ENCODE measurements at regions not wholly inside any gene's neighbourhood (a gene's known extent, or its start where the extent isn't known, plus 50 kb on each side); places are given as distances from the start of the nearest gene placed in this dataset.

- peaks cover 0 to 21% (median 4%) of the 10 kb centered on the region in 3 donors for H3K4me1 ChIP-seq
- peaks cover 0 to 51% (median 0%) of the 10 kb centered on the region in 3 donors for H3K9me3 ChIP-seq
- H3K27me3 ChIP-seq = no peaks in the 10 kb centered on the region
- no peak overlapping the region for H3K4me3 ChIP-seq
- no peak for ATAC-seq
- TF ChIP-seq POLR2AphosphoS5 (IDR thresholded peaks at IDR 0.05) = no peak
- no peak for TF ChIP-seq EP300 (IDR thresholded peaks at IDR 0.05)
- no peak for TF ChIP-seq POLR2A (IDR thresholded peaks at IDR 0.05)
- TF ChIP-seq, protein P1, sequence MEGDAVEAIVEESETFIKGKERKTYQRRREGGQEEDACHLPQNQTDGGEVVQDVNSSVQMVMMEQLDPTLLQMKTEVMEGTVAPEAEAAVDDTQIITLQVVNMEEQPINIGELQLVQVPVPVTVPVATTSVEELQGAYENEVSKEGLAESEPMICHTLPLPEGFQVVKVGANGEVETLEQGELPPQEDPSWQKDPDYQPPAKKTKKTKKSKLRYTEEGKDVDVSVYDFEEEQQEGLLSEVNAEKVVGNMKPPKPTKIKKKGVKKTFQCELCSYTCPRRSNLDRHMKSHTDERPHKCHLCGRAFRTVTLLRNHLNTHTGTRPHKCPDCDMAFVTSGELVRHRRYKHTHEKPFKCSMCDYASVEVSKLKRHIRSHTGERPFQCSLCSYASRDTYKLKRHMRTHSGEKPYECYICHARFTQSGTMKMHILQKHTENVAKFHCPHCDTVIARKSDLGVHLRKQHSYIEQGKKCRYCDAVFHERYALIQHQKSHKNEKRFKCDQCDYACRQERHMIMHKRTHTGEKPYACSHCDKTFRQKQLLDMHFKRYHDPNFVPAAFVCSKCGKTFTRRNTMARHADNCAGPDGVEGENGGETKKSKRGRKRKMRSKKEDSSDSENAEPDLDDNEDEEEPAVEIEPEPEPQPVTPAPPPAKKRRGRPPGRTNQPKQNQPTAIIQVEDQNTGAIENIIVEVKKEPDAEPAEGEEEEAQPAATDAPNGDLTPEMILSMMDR (IDR thresholded peaks at IDR 0.05) = no peak
- no peak overlapping the region for H3K27ac ChIP-seq
- 83% methylated on average over 1 of the region's 1 CpG; no CpG with 5 or more reads in 1 of the 2 donors for WGBS, 2 donors (ENCODE audit: low coverage in 1 of 2)
- no peaks in the 10 kb centered on the region for H3K36me3 ChIP-seq
Measured at GRCh38 chr13:18996627-18997051, 185.0 kb downstream of the TUBA3C start.

DNA sequence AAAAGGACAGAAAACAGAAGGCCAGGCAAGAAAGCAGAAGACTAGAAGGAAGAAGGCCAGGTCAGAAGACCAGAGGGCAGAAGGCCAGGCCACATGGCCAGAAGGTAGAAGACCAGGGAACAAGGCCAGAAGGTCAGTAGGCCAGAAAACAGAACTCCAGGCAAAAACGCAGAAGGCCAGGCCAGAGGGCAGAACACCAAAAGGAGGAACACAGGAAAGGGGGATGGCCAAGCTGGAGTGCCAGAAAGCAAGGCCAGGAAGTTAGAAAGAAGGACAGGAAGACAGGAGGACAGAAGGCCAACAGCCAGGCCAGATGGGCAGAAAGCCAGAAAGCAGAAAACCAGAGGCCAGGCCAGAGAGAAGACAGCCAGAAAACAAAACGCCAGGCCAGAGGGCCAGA, 185.4 kb downstream of the TUBA3C start:
- no peaks in the 10 kb centered on the region for H3K27me3 ChIP-seq
- no peak overlapping the region for H3K4me3 ChIP-seq
- H3K27ac ChIP-seq = no peak overlapping the region
- TF ChIP-seq, protein P1 (IDR thresholded peaks at IDR 0.05) = no peak
- no peak for TF ChIP-seq POLR2AphosphoS5 (IDR thresholded peaks at IDR 0.05)
- no peak for TF ChIP-seq EP300 (IDR thresholded peaks at IDR 0.05)
- no peak for TF ChIP-seq POLR2A (IDR thresholded peaks at IDR 0.05)
- peaks cover 0 to 48% (median 0%) of the 10 kb centered on the region in 3 donors for H3K9me3 ChIP-seq
- 17 to 40% methylated on average over 1 to 2 of the region's 2 CpGs for WGBS, 2 donors (ENCODE audit: low coverage in 1 of 2)
- H3K4me1 ChIP-seq = peaks cover 0 to 21% (median 4%) of the 10 kb centered on the region in 3 donors
- ATAC-seq = peak; percentile 10
- H3K36me3 ChIP-seq = no peaks in the 10 kb centered on the region

DNA sequence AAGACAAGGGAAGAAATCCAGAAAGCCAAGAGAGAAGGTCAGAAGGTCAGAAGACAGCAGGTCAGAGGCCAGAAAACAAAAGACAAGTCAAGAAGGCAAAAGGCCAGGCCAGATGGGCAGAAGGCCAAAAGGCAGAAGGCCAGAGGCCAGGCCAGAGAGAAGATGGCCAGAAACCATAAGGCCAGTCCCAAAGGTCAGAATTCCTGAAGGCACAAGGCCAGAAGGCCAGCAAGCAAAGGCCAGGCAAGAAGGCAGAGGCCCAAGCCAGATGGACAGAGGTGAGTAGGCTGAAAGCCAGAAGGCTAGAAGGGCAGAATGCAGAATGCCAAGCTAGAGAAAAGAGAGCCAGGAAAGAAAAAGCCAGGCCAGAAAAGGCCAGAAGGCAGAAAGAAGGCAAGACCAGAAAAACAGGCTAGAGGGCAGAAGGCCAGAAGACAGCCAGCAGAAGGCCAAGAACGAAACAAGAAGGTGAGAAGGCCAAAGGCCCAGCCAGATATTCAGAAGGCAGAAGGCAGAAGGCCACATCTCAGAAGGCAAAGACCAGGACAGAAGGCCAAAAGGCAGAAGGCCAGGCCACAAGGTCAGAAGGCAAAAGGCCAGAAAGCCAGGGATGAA, 186.3 kb downstream of the TUBA3C start:
- no peak for TF ChIP-seq POLR2A (IDR thresholded peaks at IDR 0.05)
- TF ChIP-seq, protein P1 (IDR thresholded peaks at IDR 0.05) = no peak
- Histone ChIP-seq H3K36me3 (no peaks in the 10 kb centered on the region), H3K4me3 (no peak overlapping the region), H3K9me3 (peaks cover 0 to 48% (median 0%) of the 10 kb centered on the region in 3 donors), H3K27ac (no peak overlapping the region), H3K4me1 (peaks cover 0 to 21% (median 4%) of the 10 kb centered on the region in 3 donors), H3K27me3 (no peaks in the 10 kb centered on the region)
- WGBS, 2 donors (ENCODE audit: low coverage in 1 of 2) = 40 to 69% methylated on average over 1 of the region's 1 CpG
- no peak for ATAC-seq

GRCh38 chr13:18993884-18994660, 187.6 kb downstream of the TUBA3C start:
- WGBS, 2 donors (ENCODE audit: low coverage in 1 of 2) = 16 to 80% methylated on average over 1 to 2 of the region's 2 CpGs
- Histone ChIP-seq H3K36me3 (no peaks in the 10 kb centered on the region), H3K4me3 (no peak overlapping the region), H3K27ac (no peak overlapping the region), H3K4me1 (peaks cover 0 to 21% (median 4%) of the 10 kb centered on the region in 3 donors), H3K9me3 (peaks cover 0 to 48% (median 0%) of the 10 kb centered on the region in 3 donors), H3K27me3 (no peaks in the 10 kb centered on the region)
- TF ChIP-seq POLR2A (IDR thresholded peaks at IDR 0.05) (no peak), POLR2AphosphoS5 (IDR thresholded peaks at IDR 0.05) (no peak), EP300 (IDR thresholded peaks at IDR 0.05) (no peak)
- TF ChIP-seq, protein P1 (IDR thresholded peaks at IDR 0.05) = no peak
- ATAC-seq = peak; percentile 4

All from gastroesophageal sphincter (tissue), 4 donors.